Cardiac muscle cell (in vitro differentiated cells and primary cell): ENCODE measurements at regions not wholly inside any gene's neighbourhood (a gene's known extent, or its start where the extent isn't known, plus 50 kb on each side); places are given as distances from the start of the nearest gene placed in this dataset.

Experiments used
- DNase-seq, 2 donors: peaks; one replicate each; pipeline versions ENCODE4 v3.0.0 to v3.0.0-alpha.2; 2010 to 2017; ENCODE audit warnings: low read depth in 1 of 2, low spot score in 1 of 2
- H3K27ac ChIP-seq: fragments of 200-600 bp; sonication (generic); 2 replicates; pipeline ENCODE4 v1.5.1; 2016
- H3K27me3 ChIP-seq: fragments of 200-600 bp; sonication (generic); 2 replicates; pipeline ENCODE4 v1.6.0; 2016; ENCODE audit warnings: control low read depth
- H3K36me3 ChIP-seq: fragments of 200-600 bp; sonication (generic); 2 replicates; pipeline ENCODE4 v1.5.1; 2016; ENCODE audit warnings: control low read depth
- H3K4me1 ChIP-seq: fragments of 200-600 bp; sonication (generic); 2 replicates; pipeline ENCODE4 v1.8.1; 2017; ENCODE audit warnings: low read depth, mild to moderate bottlenecking, mixed run types
- H3K4me3 ChIP-seq: fragments of 200-600 bp; sonication (generic); 2 replicates; pipeline ENCODE4 v1.5.1; 2016; ENCODE audit warnings: mild to moderate bottlenecking
- H3K9me3 ChIP-seq: fragments of 200-600 bp; sonication (generic); 2 replicates; pipeline ENCODE4 v1.5.1; 2017; ENCODE audit warnings: low read depth, mild to moderate bottlenecking, control low read depth
- CTCF ChIP-seq: IDR thresholded peaks from 2 replicates; pipeline ENCODE4 v1.5.1; 2012; ENCODE audit warnings: low read depth, mild to moderate bottlenecking, low read length

- no peak for TF ChIP-seq CTCF
- Histone ChIP-seq H3K27me3 (no peaks in the 10 kb centered on the region), H3K4me1 (no peaks in the 10 kb centered on the region), H3K9me3 (no peaks in the 10 kb centered on the region), H3K4me3 (no peak overlapping the region), H3K27ac (no peak overlapping the region), H3K36me3 (no peaks in the 10 kb centered on the region)
- no peak for DNase-seq
These were observed 537.3 kb upstream of the MGMT start for GRCh38 chr10:128929767-128930166.

- Histone ChIP-seq H3K4me1 (no peaks in the 10 kb centered on the region), H3K36me3 (no peaks in the 10 kb centered on the region), H3K9me3 (no peaks in the 10 kb centered on the region), H3K4me3 (no peak overlapping the region), H3K27me3 (no peaks in the 10 kb centered on the region), H3K27ac (no peak overlapping the region)
- TF ChIP-seq CTCF = no peak
- no peak for DNase-seq
These were observed 536.5 kb upstream of the MGMT start for GRCh38 chr10:128930515-128930914.

GRCh38 chr10:128932071-128932820, 534.8 kb upstream of the MGMT start:
- TF ChIP-seq CTCF = no peak
- no peak overlapping the region for H3K4me3 ChIP-seq
- no peaks in the 10 kb centered on the region for H3K4me1 ChIP-seq
- no peaks in the 10 kb centered on the region for H3K27me3 ChIP-seq
- no peaks in the 10 kb centered on the region for H3K9me3 ChIP-seq
- DNase-seq = no peak
- H3K36me3 ChIP-seq = no peaks in the 10 kb centered on the region
- no peak overlapping the region for H3K27ac ChIP-seq

GRCh38 chr10:128934492-128934891, 532.5 kb upstream of the MGMT start:
- no peak for DNase-seq
- Histone ChIP-seq H3K36me3 (no peaks in the 10 kb centered on the region), H3K27me3 (no peaks in the 10 kb centered on the region), H3K27ac (no peak overlapping the region), H3K4me1 (no peaks in the 10 kb centered on the region), H3K9me3 (no peaks in the 10 kb centered on the region), H3K4me3 (no peak overlapping the region)
- no peak for TF ChIP-seq CTCF

GRCh38 chr10:128936392-128936791, 530.6 kb upstream of the MGMT start:
- no peak for TF ChIP-seq CTCF
- DNase-seq = no peak

More at GRCh38 chr10:128936392-128936791, 530.6 kb upstream of the MGMT start:
- H3K4me3 ChIP-seq = no peak overlapping the region
- no peaks in the 10 kb centered on the region for H3K27me3 ChIP-seq
- no peak overlapping the region for H3K27ac ChIP-seq
- H3K4me1 ChIP-seq = no peaks in the 10 kb centered on the region
- no peaks in the 10 kb centered on the region for H3K9me3 ChIP-seq
- H3K36me3 ChIP-seq = no peaks in the 10 kb centered on the region
